ENCODE measurements at regions not wholly inside any gene's neighbourhood (a gene's known extent, or its start where the extent isn't known, plus 50 kb on each side); places are given as distances from the start of the nearest gene placed in this dataset.

GRCh38 chr2:145975406-145975805 is 1455.5 kb upstream of the ZEB2 start:
- no peaks in the 10 kb centered on the region for H3K36me3 ChIP-seq (ENCODE audit: insufficient read depth)
- no peak overlapping the region for H3K27ac ChIP-seq (ENCODE audit: low read depth)
- H3K4me1 ChIP-seq (ENCODE audit: insufficient read depth): no peaks in the 10 kb centered on the region
- DNase-seq (ENCODE audit: low spot score) (no peak), ATAC-seq (no peak)
- H3K4me3 ChIP-seq: no peak overlapping the region
- no peaks in the 10 kb centered on the region for H3K27me3 Mint-ChIP-seq (ENCODE audit: insufficient read depth, low read depth, poor library complexity)
- no peak overlapping the region for H3K4me3 Mint-ChIP-seq
- H3K4me2 ChIP-seq: no peak overlapping the region
- TF ChIP-seq EZH2phosphoT487 (IDR thresholded peaks at IDR 0.05; ENCODE audit: unreplicated experiment): no peak
- no peak for TF ChIP-seq ZNF331 (CRISPR knock-in tag; IDR thresholded peaks at IDR 0.05; ENCODE audit: low read depth)
- TF ChIP-seq, protein P1, sequence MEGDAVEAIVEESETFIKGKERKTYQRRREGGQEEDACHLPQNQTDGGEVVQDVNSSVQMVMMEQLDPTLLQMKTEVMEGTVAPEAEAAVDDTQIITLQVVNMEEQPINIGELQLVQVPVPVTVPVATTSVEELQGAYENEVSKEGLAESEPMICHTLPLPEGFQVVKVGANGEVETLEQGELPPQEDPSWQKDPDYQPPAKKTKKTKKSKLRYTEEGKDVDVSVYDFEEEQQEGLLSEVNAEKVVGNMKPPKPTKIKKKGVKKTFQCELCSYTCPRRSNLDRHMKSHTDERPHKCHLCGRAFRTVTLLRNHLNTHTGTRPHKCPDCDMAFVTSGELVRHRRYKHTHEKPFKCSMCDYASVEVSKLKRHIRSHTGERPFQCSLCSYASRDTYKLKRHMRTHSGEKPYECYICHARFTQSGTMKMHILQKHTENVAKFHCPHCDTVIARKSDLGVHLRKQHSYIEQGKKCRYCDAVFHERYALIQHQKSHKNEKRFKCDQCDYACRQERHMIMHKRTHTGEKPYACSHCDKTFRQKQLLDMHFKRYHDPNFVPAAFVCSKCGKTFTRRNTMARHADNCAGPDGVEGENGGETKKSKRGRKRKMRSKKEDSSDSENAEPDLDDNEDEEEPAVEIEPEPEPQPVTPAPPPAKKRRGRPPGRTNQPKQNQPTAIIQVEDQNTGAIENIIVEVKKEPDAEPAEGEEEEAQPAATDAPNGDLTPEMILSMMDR (conservative IDR thresholded peaks at IDR 0.05; ENCODE audit: low read depth in 2 of 2): no peak
- TF ChIP-seq EZH2 (IDR thresholded peaks at IDR 0.05; ENCODE audit: low read depth, unreplicated experiment): no peak
- no peak for TF ChIP-seq ETS1 (IDR thresholded peaks at IDR 0.05)
- H3K9me3 Mint-ChIP-seq: no peaks in the 10 kb centered on the region
- no peaks in the 10 kb centered on the region for H4K20me1 ChIP-seq (replicated peaks; ENCODE audit: insufficient read depth)
- H3K4me1 Mint-ChIP-seq: no peaks in the 10 kb centered on the region
- H3F3A ChIP-seq (replicated peaks; ENCODE audit: low read depth): no peaks in the 10 kb centered on the region
- H3K27me3 ChIP-seq (ENCODE audit: insufficient read depth): no peaks in the 10 kb centered on the region
- no peaks in the 10 kb centered on the region for H3K9me2 ChIP-seq (ENCODE audit: insufficient read depth)
- no peaks in the 10 kb centered on the region for H3K36me3 Mint-ChIP-seq (ENCODE audit: low read depth)
- no peak overlapping the region for H2AFZ ChIP-seq
- no peak overlapping the region for H3K27ac Mint-ChIP-seq
- no peaks in the 10 kb centered on the region for H3K79me2 ChIP-seq (replicated peaks; ENCODE audit: insufficient read depth)

DNA sequence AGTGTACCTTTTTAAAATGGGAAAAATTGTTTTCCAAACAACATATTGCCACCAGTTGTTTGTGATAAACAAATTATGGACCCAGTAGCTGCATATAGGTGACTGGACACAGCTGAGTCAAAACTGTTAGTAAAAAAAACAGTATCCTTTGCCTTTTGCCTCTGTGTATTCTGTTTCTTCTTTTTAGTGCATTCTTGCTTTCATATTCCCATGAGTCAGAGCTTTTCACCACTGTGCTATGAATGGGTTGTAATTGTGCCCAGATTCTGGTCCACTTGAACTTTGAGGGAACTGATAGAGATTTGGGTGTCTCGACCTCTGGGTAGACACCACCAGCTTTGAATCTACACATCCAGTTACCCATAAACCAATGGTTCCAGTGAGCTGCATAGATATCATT is 1441.9 kb upstream of the ZEB2 start:
- Histone ChIP-seq H3K27me3 (ENCODE audit: insufficient read depth) (no peaks in the 10 kb centered on the region), H3F3A (replicated peaks; ENCODE audit: low read depth) (no peaks in the 10 kb centered on the region), H2AFZ (no peak overlapping the region), H3K4me1 (ENCODE audit: insufficient read depth) (no peaks in the 10 kb centered on the region), H3K27ac (ENCODE audit: low read depth) (no peak overlapping the region), H4K20me1 (replicated peaks; ENCODE audit: insufficient read depth) (no peaks in the 10 kb centered on the region), H3K4me2 (no peak overlapping the region), H3K79me2 (replicated peaks; ENCODE audit: insufficient read depth) (no peaks in the 10 kb centered on the region), H3K4me3 (no peak overlapping the region), H3K36me3 (ENCODE audit: insufficient read depth) (0 out of 2 replicates have a peak, but pooled peaks cover 2% of the 10 kb centered on the region), H3K9me2 (ENCODE audit: insufficient read depth) (peaks cover 5% of the 10 kb centered on the region; the same call in 1 of the 2 replicates)
- Mint-ChIP-seq H3K9me3 (peaks cover 37% of the 10 kb centered on the region), H3K27me3 (ENCODE audit: insufficient read depth, low read depth, poor library complexity) (peaks cover 2% of the 10 kb centered on the region), H3K27ac (no peak overlapping the region), H3K4me1 (no peaks in the 10 kb centered on the region; the same call in 2 of the 3 replicates), H3K36me3 (ENCODE audit: low read depth) (peaks cover 37% of the 10 kb centered on the region), H3K4me3 (no peak overlapping the region)
- ATAC-seq (no peak), DNase-seq (ENCODE audit: low spot score) (no peak)
- TF ChIP-seq STAT1 (IDR thresholded peaks at IDR 0.05; ENCODE audit: unreplicated experiment) (no peak), POLR2AphosphoS5 (IDR thresholded peaks at IDR 0.05; ENCODE audit: low read depth) (no peak), EZH2 (IDR thresholded peaks at IDR 0.05; ENCODE audit: low read depth, unreplicated experiment) (no peak), ETS1 (IDR thresholded peaks at IDR 0.05) (no peak), ZNF462 (CRISPR knock-in tag; IDR thresholded peaks at IDR 0.05) (no peak), CREB1 (CRISPR knock-in tag; IDR thresholded peaks at IDR 0.05; ENCODE audit: low read depth) (no peak), ZNF331 (CRISPR knock-in tag; IDR thresholded peaks at IDR 0.05; ENCODE audit: low read depth) (no peak), JUNB (IDR thresholded peaks at IDR 0.05; ENCODE audit: unreplicated experiment) (no peak), NANOG (IDR thresholded peaks at IDR 0.05; ENCODE audit: borderline replicate concordance) (no peak), EZH2phosphoT487 (IDR thresholded peaks at IDR 0.05; ENCODE audit: unreplicated experiment) (no peak)

Data from GM23338 (cell line).